ENCODE measurements at regions not wholly inside any gene's neighbourhood (a gene's known extent, or its start where the extent isn't known, plus 50 kb on each side); places are given as distances from the start of the nearest gene placed in this dataset.

GRCh38 chr13:55190996-55191395 is 1949.7 kb upstream of the PRR20A start:
- H3K36me3 ChIP-seq: no peaks in the 10 kb centered on the region
- no peak overlapping the region for H3K27ac ChIP-seq
- no peak overlapping the region for H3K4me3 ChIP-seq
- H3K9me3 ChIP-seq: no peaks in the 10 kb centered on the region
- 59 to 64% methylated on average over 2 of the region's 2 CpGs for WGBS, 2 donors
- no peak for DNase-seq (ENCODE audit: low spot score in 2 of 2)
- TF ChIP-seq POLR2A (IDR thresholded peaks at IDR 0.05): no peak
- TF ChIP-seq EP300 (IDR thresholded peaks at IDR 0.05): no peak
- TF ChIP-seq CTCF (IDR thresholded peaks at IDR 0.05): no peak
- H3K27me3 ChIP-seq: no peaks in the 10 kb centered on the region
- no peaks in the 10 kb centered on the region for H3K4me1 ChIP-seq

GRCh38 chr13:55199134-55199533 is 1941.6 kb upstream of the PRR20A start:
- no peak overlapping the region for H3K27ac ChIP-seq
- DNase-seq (ENCODE audit: low spot score in 2 of 2): no peak
- H3K4me3 ChIP-seq: no peak overlapping the region
- no peaks in the 10 kb centered on the region for H3K9me3 ChIP-seq
- no peaks in the 10 kb centered on the region for H3K36me3 ChIP-seq
- H3K4me1 ChIP-seq: no peaks in the 10 kb centered on the region
- TF ChIP-seq CTCF (IDR thresholded peaks at IDR 0.05) (no peak), POLR2A (IDR thresholded peaks at IDR 0.05) (no peak), EP300 (IDR thresholded peaks at IDR 0.05) (no peak)
- H3K27me3 ChIP-seq: no peaks in the 10 kb centered on the region

GRCh38 chr13:55214841-55215345 is 1925.8 kb upstream of the PRR20A start:
- Histone ChIP-seq H3K36me3 (no peaks in the 10 kb centered on the region), H3K4me3 (no peak overlapping the region), H3K4me1 (no peaks in the 10 kb centered on the region), H3K27me3 (no peaks in the 10 kb centered on the region), H3K9me3 (no peaks in the 10 kb centered on the region), H3K27ac (no peak overlapping the region)
- TF ChIP-seq EP300 (IDR thresholded peaks at IDR 0.05) (no peak), POLR2A (IDR thresholded peaks at IDR 0.05) (no peak), CTCF (IDR thresholded peaks at IDR 0.05) (no peak)
- DNase-seq (ENCODE audit: low spot score in 2 of 2): no peak

GRCh38 chr13:55219538-55219937 is 1921.2 kb upstream of the PRR20A start:
- Histone ChIP-seq H3K9me3 (no peaks in the 10 kb centered on the region), H3K36me3 (no peaks in the 10 kb centered on the region), H3K4me1 (no peaks in the 10 kb centered on the region), H3K27ac (no peak overlapping the region), H3K4me3 (no peak overlapping the region), H3K27me3 (no peaks in the 10 kb centered on the region)
- DNase-seq (ENCODE audit: low spot score in 2 of 2): no peak
- TF ChIP-seq CTCF (IDR thresholded peaks at IDR 0.05): no peak
- TF ChIP-seq POLR2A (IDR thresholded peaks at IDR 0.05): no peak
- no peak for TF ChIP-seq EP300 (IDR thresholded peaks at IDR 0.05)
- WGBS, 2 donors: 83 to 86% methylated on average over 1 of the region's 1 CpG

GRCh38 chr13:55229906-55230569 is 1910.7 kb upstream of the PRR20A start:
- 53 to 67% methylated on average over 4 of the region's 4 CpGs for WGBS, 2 donors
- no peaks in the 10 kb centered on the region for H3K27me3 ChIP-seq
- no peaks in the 10 kb centered on the region for H3K36me3 ChIP-seq

More at GRCh38 chr13:55229906-55230569, 1910.7 kb upstream of the PRR20A start:
- H3K4me3 ChIP-seq: no peak overlapping the region
- H3K9me3 ChIP-seq: no peaks in the 10 kb centered on the region
- H3K4me1 ChIP-seq: no peaks in the 10 kb centered on the region
- H3K27ac ChIP-seq: no peak overlapping the region
- DNase-seq (ENCODE audit: low spot score in 2 of 2): no peak
- no peak for TF ChIP-seq EP300 (IDR thresholded peaks at IDR 0.05)
- TF ChIP-seq CTCF (IDR thresholded peaks at IDR 0.05): no peak
- TF ChIP-seq POLR2A (IDR thresholded peaks at IDR 0.05): no peak

Measured in tibial nerve (tissue), 4 donors.